ENCODE measurements at regions not wholly inside any gene's neighbourhood (a gene's known extent, or its start where the extent isn't known, plus 50 kb on each side); places are given as distances from the start of the nearest gene placed in this dataset.
"Not testable (repeated sequence)": the region's sequence is repeated elsewhere in the genome, so short reads cannot be mapped to it uniquely, and the experiment has no call there.

DNA sequence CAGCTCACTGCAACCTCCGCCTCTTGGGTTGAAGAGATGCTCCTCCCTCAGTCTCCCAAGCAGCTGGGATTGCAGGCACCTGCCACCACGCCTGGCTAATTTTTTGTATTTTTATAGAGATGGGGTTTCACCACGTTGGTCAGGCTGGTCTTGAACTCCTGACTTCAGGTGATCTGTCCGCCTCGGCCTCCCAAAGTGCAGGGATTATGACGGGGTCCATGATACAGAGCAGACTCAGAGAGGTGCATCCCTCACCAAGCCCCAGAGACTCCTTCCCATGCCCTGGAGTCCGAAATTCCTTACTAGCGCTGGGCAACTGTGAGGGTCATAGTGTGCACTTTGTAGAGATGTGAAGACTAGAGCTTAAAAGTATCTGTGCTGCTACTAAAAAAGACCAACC, 99.8 kb upstream of the IRX4 start:
- DNase-seq (ENCODE audit: low read depth in 1 of 2, low spot score in 1 of 2): not testable (repeated sequence)

DNA sequence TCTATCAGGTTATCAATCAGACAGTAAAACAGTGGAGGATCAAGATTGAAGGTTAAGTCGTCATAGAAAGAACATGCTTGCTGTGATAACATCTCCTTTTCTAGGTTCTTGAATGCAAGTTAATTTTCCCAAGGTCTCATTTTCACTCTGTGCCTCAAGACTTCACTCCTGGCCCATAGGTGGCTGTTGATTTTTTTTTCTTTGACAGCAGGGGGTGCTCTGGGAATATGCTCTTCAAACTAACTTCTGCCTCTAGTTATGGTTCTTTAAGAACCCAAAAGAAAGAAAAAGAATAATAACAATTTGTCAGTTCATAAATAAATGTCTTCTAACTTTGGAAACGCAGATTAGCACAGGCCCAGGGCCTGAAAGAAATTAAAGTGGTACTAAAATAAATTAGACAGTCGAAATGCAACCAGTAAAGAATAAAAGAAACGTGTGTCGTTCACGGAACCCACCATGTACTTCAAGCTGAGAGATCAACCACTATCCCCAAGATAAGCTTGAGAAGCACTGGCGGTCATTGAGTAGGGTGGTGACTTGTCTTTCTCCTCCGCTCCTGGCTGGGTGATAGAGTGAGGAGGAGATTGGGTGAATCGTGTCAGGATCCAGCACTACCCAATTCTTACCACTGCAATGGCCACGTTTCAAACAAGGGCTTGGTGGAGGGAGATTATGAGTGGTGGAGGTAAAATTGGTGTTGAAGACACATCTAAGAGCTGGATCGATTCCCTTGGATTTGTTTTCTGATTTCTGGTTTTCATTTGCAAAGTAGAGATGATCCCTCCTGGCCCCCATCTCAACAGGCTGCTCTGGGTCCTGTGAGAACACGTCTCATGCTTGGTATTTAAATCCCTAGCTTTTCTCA, 93.4 kb upstream of the IRX4 start:
- no peak for DNase-seq (ENCODE audit: low read depth in 1 of 2, low spot score in 1 of 2)

DNA sequence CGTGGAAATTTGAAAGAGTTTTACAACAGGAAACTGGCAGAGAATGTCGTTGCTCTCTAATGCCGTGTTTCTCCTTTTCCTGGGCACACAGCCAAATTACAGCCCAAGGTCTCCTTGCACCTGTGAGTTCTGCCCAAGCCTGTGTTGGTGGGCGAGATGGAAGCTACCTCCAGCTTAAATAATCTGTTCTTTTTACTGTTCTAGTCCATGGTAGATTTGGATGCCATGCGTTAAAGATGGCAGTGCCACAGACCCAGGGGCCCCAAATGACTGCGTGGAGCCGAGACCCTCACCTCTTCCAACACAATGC, 92.6 kb upstream of the IRX4 start:
- DNase-seq (ENCODE audit: low read depth in 1 of 2, low spot score in 1 of 2): no peak

DNA sequence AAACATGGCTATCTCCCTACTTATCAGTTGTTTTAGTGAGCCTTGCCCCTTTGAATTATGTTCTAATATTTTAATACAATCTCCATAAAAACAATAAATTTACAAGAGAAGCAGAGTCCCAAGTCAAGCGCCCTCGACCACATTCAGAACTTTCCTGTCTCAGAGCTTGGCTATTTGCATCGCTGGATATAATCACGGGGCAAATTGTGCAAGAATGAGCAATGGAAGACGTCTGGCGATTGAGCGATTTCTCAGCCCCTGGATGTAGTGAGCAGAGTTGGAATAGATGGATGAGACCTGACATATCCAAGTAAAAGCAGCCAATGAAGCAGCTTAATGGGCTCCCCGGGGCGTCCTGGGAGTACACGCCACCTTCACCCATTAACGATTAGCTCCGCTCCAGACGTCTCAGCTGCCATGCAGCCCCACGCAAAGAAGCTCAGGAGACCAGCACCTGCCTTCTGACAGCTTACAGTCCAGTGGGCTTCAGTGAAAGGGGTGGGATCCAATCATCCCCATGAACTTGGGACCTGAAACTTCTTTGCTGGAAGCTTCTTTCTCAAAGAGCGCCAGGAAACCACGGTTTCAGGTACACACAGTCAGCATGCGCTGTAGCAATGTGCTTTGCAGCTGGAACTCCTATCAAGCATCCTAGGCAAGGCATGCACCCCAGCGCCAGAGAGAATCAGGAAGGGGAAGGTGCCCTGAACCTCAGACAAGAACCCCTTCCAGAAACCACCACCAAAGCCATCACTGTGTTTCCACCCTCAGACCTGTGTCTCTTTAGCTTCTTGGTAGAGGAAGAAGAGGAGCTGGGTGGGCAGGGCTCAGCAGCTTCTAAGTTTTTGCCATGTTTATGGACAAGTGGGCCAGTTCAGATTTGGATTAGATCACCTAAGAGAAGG, 92.0 kb upstream of the IRX4 start:
- DNase-seq (ENCODE audit: low read depth in 1 of 2, low spot score in 1 of 2): no peak

DNA sequence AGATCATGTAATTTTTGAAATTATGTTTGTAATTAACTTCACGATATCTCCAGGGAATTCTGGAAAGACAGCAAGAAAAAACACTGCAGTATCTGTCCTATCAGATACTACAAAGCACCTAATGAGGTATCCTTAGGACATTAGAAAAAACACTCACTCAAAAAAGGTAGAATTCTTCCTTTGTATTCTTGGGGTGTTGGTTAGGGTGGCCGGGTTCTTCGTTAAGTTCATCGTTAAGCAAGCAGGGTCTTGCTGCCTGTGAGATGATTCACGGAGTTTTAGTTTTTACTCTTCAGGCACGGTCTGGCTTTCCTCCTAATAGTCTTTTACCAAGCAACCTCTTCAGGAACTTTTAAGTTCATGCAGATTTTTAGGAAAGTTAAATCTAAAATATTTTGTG, 91.4 kb upstream of the IRX4 start:
- no peak for DNase-seq (ENCODE audit: low read depth in 1 of 2, low spot score in 1 of 2)

DNA sequence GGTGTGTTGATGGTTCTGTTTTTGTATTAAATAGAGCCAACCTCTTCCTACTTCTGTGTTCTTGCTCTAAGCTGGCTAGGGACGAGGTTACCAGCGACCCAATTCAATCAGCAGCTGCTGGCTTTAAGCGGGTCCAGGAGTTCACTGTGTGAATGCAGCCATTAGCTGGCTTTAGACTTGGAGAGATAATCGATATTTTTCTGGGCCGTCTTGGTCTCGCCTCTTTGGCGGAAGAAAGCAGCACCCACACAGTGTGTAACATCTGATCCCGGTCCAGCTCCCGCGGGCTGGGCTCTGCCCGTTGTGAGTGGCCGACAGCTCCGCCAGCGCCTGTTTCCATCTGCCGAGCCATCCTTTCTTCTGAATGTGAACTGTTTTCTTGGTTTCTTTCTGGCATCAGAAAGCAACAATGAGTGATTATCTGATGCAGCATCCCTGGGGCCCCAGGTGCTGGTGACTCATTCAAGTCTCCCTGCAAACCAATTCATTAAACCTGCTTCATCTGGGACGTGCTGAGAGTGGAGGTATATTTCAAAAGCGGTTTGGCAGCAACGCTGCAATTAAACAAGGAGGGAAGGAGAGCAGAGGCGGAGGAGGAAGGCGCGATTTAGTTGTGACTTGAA, 90.8 kb upstream of the IRX4 start:
- no peak for DNase-seq (ENCODE audit: low read depth in 1 of 2, low spot score in 1 of 2)

DNA sequence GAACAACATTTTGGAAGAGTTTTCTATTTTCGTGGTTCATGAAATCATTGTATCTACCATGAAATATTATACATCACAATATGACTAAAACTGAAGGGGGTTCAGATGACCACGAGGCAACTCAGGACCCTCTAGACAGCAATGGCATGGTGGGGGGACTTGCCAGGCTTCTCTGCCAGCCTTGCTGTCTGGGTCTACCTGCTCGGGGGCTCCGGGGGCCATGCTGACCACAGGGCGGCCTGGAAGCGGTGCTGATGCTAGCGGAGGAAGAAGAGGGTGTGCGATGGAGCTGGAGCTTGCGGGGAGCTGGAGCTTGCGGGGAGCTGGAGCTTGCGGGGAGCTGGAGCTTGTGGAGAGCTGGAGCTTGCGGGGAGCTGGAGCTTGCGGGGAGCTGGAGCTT, 89.2 kb upstream of the IRX4 start:
- DNase-seq (ENCODE audit: low read depth in 1 of 2, low spot score in 1 of 2): no peak

DNA sequence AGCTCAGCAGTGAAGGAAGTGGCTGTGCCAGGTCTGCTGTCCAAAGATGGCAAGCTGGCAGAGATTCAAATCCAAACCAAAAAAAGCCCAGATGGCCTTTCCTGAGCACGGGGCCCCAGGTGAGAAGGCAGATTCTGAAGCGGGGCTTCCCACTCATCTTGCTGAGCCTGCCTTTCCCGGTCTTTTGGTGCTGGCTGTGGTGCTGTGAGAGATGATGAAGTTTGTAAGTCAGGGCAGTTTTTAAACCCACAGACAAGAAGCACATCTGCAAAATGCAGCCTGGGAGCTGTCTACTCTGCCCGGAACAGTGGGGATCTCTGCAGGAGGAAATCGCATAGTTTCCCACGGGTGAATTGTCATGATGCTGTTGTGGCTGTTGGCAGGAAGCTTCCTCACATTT, 85.0 kb upstream of the IRX4 start:
- DNase-seq (ENCODE audit: low read depth in 1 of 2, low spot score in 1 of 2): no peak

DNA sequence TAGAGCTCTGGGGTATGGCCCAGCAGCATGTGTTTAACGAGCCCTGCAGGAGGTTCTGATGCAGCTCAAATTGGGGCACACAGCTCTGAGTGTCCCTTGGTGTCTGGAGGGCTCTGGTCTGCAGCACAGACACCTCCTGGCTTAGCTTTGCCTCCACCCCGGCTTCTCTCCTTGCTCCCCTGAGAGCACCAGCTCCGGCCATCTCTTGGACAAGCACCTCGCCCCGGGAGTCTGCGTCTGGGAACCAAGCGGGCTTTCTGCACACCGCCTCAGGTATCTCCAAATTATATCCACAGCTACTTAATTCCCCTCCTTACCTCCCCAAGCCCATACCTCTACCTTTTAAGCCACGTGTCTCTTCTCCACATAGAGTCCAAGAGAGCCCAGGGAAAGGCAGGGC, 83.7 kb upstream of the IRX4 start:
- DNase-seq (ENCODE audit: low read depth in 1 of 2, low spot score in 1 of 2): no peak

DNA sequence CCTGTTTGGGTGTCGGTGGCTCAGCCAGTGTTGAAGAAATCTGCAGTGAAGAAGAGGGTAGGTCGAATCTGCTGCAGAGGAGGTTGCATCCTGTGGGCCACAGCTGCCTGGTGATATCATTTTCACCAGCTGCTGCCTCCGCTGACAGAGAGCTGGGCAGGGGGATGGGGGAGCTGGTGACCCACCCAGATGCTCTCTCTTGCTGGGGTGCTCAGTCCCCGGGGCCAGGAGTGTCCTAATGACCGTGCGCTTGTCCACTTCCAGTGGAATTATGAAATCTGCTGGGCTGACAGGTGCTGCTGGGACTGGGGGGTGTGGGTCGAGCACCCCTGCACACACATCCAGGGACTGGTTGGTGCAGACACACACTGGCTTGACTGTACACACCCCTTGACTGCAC, 83.2 kb upstream of the IRX4 start:
- DNase-seq (ENCODE audit: low read depth in 1 of 2, low spot score in 1 of 2): no peak

DNA sequence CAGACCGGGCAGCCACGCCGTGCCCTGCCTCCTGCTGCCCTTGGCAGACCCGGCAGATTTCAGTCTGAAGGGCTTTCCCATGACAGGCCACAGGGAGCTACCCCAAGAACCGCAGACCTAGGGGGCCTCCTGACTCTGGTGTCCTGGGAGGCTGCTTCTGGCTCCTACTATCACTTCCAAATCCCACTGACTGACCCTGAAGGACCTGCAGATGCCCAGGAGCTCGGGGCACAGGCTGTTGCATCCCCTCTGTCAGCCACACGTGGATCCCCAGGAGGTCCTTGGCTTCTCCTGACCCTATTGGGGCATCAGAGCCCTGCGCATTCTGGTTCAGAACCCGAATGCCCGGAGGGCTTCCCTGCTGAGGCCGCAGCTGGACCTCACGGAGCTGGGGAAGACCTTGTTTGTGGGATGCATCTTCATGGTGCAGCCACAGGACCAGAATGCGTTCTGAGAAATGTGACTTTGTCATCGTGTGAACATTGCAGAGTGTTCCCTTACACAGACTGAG, 81.3 kb upstream of the IRX4 start:
- DNase-seq (ENCODE audit: low read depth in 1 of 2, low spot score in 1 of 2): no peak

DNA sequence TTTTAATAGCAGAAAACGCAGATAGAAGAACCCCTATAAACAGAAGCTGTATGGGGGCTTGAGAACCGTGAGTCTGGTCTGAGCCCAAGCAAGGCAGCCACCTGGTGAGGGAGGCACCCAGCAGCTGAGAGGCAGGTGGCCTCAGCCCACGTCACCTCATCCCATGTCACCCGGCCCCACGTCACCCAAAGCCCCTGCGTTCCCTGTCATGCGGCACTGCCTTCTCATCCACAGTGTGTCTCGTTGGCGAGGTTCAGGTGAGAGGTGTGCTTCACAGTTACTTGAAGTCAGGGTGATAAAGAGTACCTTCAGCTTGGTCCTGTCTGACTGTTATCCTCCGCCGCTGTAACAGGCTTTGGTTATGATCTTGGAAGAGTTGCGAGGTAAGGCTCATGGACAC, 80.6 kb upstream of the IRX4 start:
- no peak for DNase-seq (ENCODE audit: low read depth in 1 of 2, low spot score in 1 of 2)

DNA sequence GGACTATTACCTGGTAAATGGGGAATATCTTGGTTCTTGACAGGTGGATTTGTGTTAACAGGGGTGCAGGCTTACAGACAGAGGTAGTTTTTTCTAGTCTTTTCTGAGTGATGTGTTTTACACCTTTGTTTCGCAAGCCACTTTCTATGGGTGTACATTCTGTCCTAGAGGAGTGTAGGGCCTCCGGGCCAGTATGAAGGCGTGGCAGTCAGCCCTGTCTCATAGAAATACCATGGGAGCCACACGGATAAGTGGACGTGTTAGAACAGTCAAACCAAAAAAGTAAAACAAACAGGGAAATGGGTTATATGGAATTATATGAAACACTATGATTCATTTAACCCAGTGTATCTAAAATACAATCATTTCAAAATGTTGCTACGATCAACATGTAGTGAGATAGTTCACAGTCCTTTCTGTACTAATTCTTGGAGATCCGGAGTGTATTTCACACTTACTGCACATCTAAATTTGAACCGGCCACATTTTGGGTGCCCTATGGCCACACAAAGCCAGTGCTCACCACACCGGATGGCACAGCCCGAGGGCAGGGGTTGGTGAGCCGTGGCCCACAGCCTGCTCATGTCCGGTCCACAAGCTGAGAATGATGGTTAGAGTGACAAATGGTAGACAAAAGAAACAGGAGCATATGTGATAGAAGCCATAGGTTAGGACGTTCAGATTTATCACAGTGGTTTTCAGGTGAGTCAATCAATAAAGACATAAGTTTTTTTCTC, 80.1 kb upstream of the IRX4 start:
- no peak for DNase-seq (ENCODE audit: low read depth in 1 of 2, low spot score in 1 of 2)

DNA sequence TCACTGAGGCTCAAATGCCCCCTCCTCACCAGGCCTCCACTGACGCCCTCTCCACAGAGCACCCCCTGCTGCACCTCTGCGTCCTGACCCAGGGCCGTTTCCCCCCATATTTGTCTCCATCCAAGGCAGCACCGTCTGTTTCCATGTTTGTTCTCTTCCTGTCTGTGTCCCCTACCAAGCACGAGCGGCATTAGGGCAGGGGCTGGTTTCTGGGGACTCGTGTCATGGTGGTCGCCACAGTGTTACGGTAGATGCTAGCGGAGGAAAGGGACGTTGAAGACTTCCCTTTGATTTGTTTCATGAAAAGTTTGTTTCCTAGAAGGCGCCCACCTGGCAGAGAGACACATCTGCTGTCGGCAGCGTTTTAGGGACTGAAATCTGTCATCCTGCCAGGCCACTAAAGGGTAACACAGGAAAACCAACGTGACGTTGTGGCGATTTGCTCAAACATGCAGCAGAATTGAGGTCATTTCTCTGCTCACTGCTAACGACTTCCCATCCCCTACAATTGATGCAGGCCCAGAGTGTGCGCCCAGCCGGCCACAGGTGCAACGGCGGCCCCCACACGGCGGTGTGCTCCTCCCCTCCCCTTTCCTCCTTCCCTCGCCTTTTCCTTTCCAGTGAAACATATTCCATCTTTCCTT, 79.3 kb upstream of the IRX4 start:
- DNase-seq (ENCODE audit: low read depth in 1 of 2, low spot score in 1 of 2): no peak

DNA sequence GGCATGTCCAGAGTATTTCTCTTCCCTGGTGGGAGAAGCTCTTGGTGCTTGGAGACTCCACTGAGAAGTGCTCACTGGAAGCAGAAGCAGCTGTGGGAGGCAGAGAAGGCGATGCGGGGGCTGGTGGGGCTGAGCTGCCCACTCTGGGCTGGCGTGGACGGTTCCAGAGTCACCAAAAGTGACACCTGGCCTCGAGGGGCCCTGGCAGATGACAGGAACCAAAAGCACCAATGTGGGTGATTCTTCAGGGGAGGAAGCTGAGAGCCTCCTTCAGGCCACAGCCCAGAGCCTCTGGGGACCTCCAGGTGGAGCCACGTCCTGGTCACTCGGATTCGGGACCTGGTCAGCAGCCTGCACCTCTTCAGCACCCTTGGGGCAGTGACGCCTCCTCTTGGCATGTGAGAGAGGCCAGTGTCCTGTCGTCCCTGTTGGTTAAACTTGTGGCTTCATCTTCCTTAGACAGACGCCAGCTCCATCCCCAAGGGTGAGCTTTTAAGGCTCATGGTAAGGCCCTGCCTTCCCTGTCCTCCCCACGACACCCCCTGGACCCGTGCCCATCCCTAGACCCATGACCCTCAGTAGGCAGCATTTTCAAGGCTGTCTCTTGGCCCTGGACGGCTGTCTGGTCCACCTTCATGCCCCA, 78.7 kb upstream of the IRX4 start:
- no peak for DNase-seq (ENCODE audit: low read depth in 1 of 2, low spot score in 1 of 2)

DNA sequence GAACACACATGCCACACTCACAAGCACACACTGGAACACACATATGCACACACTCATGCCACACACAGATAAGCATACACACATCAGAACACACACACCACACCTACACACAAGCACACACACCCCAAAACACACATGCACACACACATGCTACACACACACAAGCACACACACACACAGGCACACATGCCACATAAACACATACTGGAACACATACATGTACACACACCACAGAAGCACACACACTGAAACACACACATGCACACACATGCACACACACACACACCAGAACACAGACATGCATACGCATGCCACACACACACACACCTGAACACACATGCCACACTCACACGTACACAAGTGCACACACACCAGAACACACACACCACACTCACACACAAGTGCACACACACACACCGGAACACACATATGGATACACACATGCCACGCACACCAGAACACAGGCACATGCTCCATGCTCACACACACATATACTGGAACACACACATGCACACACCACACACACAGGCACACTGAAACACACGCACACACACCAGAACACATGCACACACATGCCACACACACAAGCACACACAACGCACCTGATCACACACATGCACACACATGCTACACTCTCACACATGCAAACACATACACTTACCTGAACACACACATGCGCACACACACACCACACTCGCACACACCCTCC, 78.0 kb upstream of the IRX4 start:
- DNase-seq (ENCODE audit: low read depth in 1 of 2, low spot score in 1 of 2): no peak

DNA sequence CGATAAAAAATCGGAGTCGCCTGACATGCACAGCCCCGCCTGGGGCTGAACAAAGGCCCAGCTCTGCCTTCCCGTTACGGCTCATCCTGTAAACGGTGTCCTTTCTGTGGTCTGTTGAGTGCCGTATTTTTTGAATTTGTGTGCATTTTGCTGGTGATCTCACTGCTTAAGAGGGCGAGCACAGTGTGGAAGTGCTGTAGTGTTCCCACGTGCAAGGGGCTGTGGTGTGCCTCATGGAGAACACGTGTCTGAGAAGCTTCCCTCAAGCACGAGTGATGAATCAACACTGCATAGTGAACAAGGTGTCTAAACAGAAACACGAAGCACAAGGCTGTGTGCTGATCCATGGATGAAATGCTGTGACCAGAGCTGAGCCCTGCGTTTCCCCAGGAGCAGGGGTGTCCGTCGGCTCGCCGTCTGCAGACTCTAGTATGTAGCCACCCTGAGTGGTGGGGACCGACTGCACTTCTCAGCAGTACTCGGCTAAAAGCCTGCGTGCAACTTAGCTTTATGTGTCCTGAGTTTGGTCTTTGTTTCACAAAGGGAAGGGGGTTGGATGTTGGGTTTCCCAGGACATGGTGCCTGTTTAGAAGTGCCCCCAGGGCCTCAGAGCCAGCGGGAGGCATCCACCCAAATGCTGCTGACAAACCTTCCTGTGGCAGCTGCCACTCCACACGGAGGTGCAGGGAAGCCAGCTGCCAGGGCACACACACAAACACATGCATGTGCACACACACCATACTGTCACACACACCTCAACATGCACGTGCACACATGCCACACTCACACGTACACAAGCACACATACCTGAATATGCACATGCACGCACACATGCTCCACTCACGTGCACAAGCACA, 77.2 kb upstream of the IRX4 start:
- DNase-seq (ENCODE audit: low read depth in 1 of 2, low spot score in 1 of 2): no peak

DNA sequence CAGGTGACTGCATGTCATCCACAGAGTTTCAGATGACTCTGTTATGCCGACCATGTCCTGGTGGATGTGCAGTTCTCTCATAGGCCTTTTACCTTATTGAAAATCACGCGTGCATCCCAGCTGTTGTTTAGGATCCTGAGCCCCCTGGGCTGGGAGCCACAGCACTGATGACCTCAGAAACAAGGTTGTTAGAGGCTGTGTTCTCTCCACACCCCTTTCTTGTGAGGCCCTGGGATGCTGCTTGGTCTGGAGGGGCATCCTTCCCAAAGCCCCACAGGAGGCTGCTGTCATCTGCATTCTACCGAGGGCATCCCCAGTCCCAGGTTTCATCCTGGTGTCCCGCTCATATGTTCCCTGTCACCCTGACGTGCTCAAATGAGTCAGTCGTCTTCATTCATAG, 76.5 kb upstream of the IRX4 start:
- DNase-seq (ENCODE audit: low read depth in 1 of 2, low spot score in 1 of 2): no peak

Measured in activated T-helper 1 cell treated with anti-CD3 and anti-CD28 coated beads, Interleukin-2, amount 50 U/mL, for 16 hours (primary cell).